ENCODE measurements at regions not wholly inside any gene's neighbourhood (a gene's known extent, or its start where the extent isn't known, plus 50 kb on each side); places are given as distances from the start of the nearest gene placed in this dataset.

DNA sequence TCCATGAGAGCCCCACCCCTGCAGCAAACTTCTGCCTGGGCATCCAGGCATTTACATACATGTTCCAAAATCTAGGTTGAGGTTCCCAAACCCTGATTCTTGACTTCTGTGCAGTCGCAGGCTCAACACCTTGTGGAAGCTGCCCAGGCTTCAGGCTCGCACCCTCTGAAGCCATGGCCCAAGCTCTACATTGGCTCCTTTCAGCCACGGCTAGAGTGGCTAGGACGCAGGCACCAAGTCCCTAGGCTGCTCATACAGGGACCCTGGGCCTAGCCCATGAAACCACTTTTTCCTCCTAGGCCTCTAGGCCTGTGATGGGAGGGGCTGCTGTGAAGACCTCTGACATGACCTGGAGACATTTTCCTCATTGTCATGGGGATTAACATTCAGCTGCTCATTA lies 172.8 kb upstream of the SATB1 start:
- TF ChIP-seq, protein P1, sequence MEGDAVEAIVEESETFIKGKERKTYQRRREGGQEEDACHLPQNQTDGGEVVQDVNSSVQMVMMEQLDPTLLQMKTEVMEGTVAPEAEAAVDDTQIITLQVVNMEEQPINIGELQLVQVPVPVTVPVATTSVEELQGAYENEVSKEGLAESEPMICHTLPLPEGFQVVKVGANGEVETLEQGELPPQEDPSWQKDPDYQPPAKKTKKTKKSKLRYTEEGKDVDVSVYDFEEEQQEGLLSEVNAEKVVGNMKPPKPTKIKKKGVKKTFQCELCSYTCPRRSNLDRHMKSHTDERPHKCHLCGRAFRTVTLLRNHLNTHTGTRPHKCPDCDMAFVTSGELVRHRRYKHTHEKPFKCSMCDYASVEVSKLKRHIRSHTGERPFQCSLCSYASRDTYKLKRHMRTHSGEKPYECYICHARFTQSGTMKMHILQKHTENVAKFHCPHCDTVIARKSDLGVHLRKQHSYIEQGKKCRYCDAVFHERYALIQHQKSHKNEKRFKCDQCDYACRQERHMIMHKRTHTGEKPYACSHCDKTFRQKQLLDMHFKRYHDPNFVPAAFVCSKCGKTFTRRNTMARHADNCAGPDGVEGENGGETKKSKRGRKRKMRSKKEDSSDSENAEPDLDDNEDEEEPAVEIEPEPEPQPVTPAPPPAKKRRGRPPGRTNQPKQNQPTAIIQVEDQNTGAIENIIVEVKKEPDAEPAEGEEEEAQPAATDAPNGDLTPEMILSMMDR (IDR thresholded peaks at IDR 0.05) = no peak
- no peak for TF ChIP-seq POLR2AphosphoS5 (IDR thresholded peaks at IDR 0.05; ENCODE audit: insufficient read depth in 1 of 2, low read depth in 1 of 2)

All from vagina (tissue), 2 donors.